ENCODE measurements at regions not wholly inside any gene's neighbourhood (a gene's known extent, or its start where the extent isn't known, plus 50 kb on each side); places are given as distances from the start of the nearest gene placed in this dataset.

DNA sequence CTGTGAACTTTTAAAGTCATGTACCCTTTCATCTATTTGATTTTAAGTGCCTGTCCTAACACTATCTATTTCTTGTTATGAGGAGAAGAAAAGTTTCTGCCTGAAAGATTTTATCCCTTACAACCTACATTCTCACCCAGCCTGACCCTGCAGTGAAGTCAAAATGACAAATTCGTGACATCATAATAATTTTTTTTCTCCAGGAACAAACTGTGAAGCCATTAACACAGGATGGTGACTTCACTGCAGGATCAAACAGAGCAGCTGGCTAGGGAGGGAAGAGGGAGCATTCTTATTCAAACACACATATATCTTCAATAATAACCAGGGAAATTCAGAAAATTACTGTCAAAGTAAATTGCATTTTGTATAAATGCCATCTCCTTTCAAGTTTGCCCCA is 147.8 kb upstream of the PRMT6 start:
- H3K4me3 ChIP-seq (ENCODE audit: low read length): no peak overlapping the region
- no peaks in the 10 kb centered on the region for H3K4me1 ChIP-seq (ENCODE audit: control insufficient read depth, low read depth, low read length)
- H3K27ac ChIP-seq (ENCODE audit: low read length): no peak overlapping the region
- no peaks in the 10 kb centered on the region for H3K36me3 ChIP-seq (ENCODE audit: control insufficient read depth, low read depth, low read length)
- H3K27me3 ChIP-seq (ENCODE audit: control insufficient read depth, insufficient read depth, low read length): no peaks in the 10 kb centered on the region
- H3K9me3 ChIP-seq (ENCODE audit: control insufficient read depth, low read depth, low read length): no peaks in the 10 kb centered on the region
- no peak overlapping the region for H3K9ac ChIP-seq (ENCODE audit: low read length)

DNA sequence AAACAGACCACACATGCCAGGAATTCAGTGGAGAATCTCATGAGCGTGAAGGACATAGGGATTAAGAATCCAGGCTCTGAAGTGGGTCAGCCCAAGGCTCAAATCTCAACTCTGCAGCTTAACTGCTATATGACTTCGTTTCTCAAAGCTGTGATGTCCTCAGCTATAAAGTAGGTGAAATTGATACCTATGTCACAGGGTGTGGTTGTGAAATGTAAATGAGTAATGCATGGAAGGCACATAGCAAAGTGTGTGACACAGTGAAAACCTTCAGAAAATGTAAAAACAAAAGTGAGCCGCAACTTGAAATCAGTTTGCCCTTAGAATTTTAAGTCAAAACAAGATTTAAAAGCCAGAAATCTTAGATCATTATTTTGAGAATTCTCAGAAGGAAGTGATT is 145.7 kb upstream of the PRMT6 start:
- H3K36me3 ChIP-seq (ENCODE audit: control insufficient read depth, low read depth, low read length): no peaks in the 10 kb centered on the region
- H3K27me3 ChIP-seq (ENCODE audit: control insufficient read depth, insufficient read depth, low read length): no peaks in the 10 kb centered on the region
- H3K9me3 ChIP-seq (ENCODE audit: control insufficient read depth, low read depth, low read length): no peaks in the 10 kb centered on the region
- no peak overlapping the region for H3K4me3 ChIP-seq (ENCODE audit: low read length)
- H3K4me1 ChIP-seq (ENCODE audit: control insufficient read depth, low read depth, low read length): no peaks in the 10 kb centered on the region
- no peak overlapping the region for H3K9ac ChIP-seq (ENCODE audit: low read length)
- H3K27ac ChIP-seq (ENCODE audit: low read length): no peak overlapping the region

GRCh38 chr1:106912131-106912530 is 144.3 kb upstream of the PRMT6 start:
- no peaks in the 10 kb centered on the region for H3K36me3 ChIP-seq (ENCODE audit: control insufficient read depth, low read depth, low read length)
- no peak overlapping the region for H3K27ac ChIP-seq (ENCODE audit: low read length)

DNA sequence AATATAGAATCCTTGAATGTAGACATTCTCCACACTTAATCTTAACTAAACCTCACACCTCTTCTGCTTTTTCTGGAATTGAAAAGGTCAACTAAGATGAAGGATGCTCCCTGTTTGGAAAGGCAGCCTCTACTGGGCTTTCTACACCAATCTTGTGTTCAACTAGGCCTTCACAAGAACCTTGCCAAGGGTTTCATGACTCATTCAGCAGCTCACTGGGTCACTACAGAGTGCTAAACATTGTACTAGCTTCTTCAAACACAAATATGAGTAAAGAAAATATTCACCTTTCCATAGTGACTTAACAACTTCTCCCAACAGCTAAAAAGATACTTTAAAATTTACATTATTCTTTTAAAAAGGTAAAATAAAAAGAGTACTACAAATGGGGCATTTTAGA is 135.3 kb upstream of the PRMT6 start:
- H3K4me3 ChIP-seq (ENCODE audit: low read length): no peak overlapping the region
- no peaks in the 10 kb centered on the region for H3K36me3 ChIP-seq (ENCODE audit: control insufficient read depth, low read depth, low read length)
- no peaks in the 10 kb centered on the region for H3K9me3 ChIP-seq (ENCODE audit: control insufficient read depth, low read depth, low read length)
- peaks cover 7% of the 10 kb centered on the region for H3K4me1 ChIP-seq (ENCODE audit: control insufficient read depth, low read depth, low read length)
- no peak overlapping the region for H3K9ac ChIP-seq (ENCODE audit: low read length)
- no peak overlapping the region for H3K27ac ChIP-seq (ENCODE audit: low read length)
- H3K27me3 ChIP-seq (ENCODE audit: control insufficient read depth, insufficient read depth, low read length): no peaks in the 10 kb centered on the region

More at GRCh38 chr1:106912131-106912530, 144.3 kb upstream of the PRMT6 start:
- H3K4me3 ChIP-seq (ENCODE audit: low read length): no peak overlapping the region
- no peaks in the 10 kb centered on the region for H3K9me3 ChIP-seq (ENCODE audit: control insufficient read depth, low read depth, low read length)
- no peaks in the 10 kb centered on the region for H3K4me1 ChIP-seq (ENCODE audit: control insufficient read depth, low read depth, low read length)
- H3K27me3 ChIP-seq (ENCODE audit: control insufficient read depth, insufficient read depth, low read length): no peaks in the 10 kb centered on the region
- no peak overlapping the region for H3K9ac ChIP-seq (ENCODE audit: low read length)

DNA sequence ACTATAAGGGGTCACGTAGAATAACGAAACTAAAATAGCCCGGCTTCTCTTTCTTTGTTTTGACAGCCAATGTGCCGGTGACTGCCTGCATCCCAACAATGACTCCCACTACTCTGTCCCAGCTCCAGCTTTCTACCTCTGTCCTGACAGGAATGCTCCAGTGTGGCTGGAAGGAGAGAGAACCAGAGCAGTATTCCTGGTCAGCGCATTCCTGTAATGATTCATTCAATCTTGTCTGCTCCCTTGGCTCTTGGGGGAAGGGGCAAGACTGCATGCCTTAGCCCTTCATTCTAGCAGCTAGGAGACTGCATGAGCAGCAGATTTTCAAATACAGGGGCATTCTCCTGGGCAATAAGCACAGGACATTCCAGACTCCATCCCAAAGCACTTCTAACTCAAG is 132.1 kb upstream of the PRMT6 start:
- Histone ChIP-seq H3K4me3 (ENCODE audit: low read length) (no peak overlapping the region), H3K27ac (ENCODE audit: low read length) (no peak overlapping the region), H3K27me3 (ENCODE audit: control insufficient read depth, insufficient read depth, low read length) (no peaks in the 10 kb centered on the region), H3K36me3 (ENCODE audit: control insufficient read depth, low read depth, low read length) (no peaks in the 10 kb centered on the region), H3K9me3 (ENCODE audit: control insufficient read depth, low read depth, low read length) (no peaks in the 10 kb centered on the region), H3K4me1 (ENCODE audit: control insufficient read depth, low read depth, low read length) (peaks cover 7% of the 10 kb centered on the region), H3K9ac (ENCODE audit: low read length) (peak overlapping the region; percentile 17)

DNA sequence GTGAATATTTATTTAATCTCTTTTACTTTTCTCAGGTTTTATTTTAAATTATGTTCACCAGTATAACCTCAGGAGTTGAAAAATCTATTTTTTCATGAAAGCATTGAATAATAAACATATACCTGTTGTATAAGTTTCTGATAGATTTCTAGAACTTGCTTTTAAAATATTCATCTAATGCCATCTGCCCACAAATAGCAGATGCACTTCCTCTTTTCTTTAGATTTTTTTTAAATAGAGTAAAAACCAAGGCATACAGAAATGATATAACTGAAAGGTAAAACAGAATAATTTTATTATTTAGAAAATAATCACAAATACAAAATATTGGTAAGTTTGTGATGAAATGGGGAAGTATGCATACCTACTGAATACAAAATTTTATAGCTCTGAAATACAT is 130.7 kb upstream of the PRMT6 start:
- H3K27ac ChIP-seq (ENCODE audit: low read length): no peak overlapping the region
- H3K4me3 ChIP-seq (ENCODE audit: low read length): no peak overlapping the region
- H3K9ac ChIP-seq (ENCODE audit: low read length): no peak overlapping the region
- H3K36me3 ChIP-seq (ENCODE audit: control insufficient read depth, low read depth, low read length): no peaks in the 10 kb centered on the region
- H3K27me3 ChIP-seq (ENCODE audit: control insufficient read depth, insufficient read depth, low read length): no peaks in the 10 kb centered on the region
- no peaks in the 10 kb centered on the region for H3K9me3 ChIP-seq (ENCODE audit: control insufficient read depth, low read depth, low read length)
- H3K4me1 ChIP-seq (ENCODE audit: control insufficient read depth, low read depth, low read length): peaks cover 7% of the 10 kb centered on the region

GRCh38 chr1:106926803-106927582 is 129.5 kb upstream of the PRMT6 start:
- no peak overlapping the region for H3K27ac ChIP-seq (ENCODE audit: low read length)

DNA sequence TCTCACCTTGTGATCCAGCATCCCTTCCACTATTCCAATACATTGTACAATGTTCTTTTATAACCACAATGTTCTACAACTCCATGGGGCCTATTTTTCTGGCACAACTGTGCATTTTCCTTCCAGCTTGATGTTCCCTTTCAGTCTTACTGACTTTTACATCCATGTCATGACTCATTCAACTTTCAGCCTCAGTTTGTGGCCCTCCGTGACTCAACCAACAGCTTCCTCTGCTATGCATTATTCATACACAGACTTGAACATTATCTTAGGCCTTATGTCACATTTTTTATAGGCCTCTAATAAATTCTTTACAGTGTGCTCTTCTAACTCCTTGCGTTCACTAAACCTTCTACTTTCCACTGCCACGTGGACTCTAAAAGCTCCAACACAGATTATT is 119.4 kb upstream of the PRMT6 start:
- Histone ChIP-seq H3K27me3 (ENCODE audit: control insufficient read depth, insufficient read depth, low read length) (no peaks in the 10 kb centered on the region), H3K4me3 (ENCODE audit: low read length) (no peak overlapping the region), H3K9ac (ENCODE audit: low read length) (no peak overlapping the region), H3K27ac (ENCODE audit: low read length) (no peak overlapping the region), H3K4me1 (ENCODE audit: control insufficient read depth, low read depth, low read length) (peaks cover 4% of the 10 kb centered on the region), H3K36me3 (ENCODE audit: control insufficient read depth, low read depth, low read length) (no peaks in the 10 kb centered on the region), H3K9me3 (ENCODE audit: control insufficient read depth, low read depth, low read length) (no peaks in the 10 kb centered on the region)

More at GRCh38 chr1:106926803-106927582, 129.5 kb upstream of the PRMT6 start:
- H3K4me3 ChIP-seq (ENCODE audit: low read length): no peak overlapping the region
- no peak overlapping the region for H3K9ac ChIP-seq (ENCODE audit: low read length)
- H3K36me3 ChIP-seq (ENCODE audit: control insufficient read depth, low read depth, low read length): no peaks in the 10 kb centered on the region
- peaks cover 7% of the 10 kb centered on the region for H3K4me1 ChIP-seq (ENCODE audit: control insufficient read depth, low read depth, low read length)
- H3K27me3 ChIP-seq (ENCODE audit: control insufficient read depth, insufficient read depth, low read length): no peaks in the 10 kb centered on the region
- no peaks in the 10 kb centered on the region for H3K9me3 ChIP-seq (ENCODE audit: control insufficient read depth, low read depth, low read length)

GRCh38 chr1:106944721-106945120 is 111.8 kb upstream of the PRMT6 start:
- H3K9me3 ChIP-seq (ENCODE audit: control insufficient read depth, low read depth, low read length): no peaks in the 10 kb centered on the region
- H3K4me3 ChIP-seq (ENCODE audit: low read length): no peak overlapping the region
- H3K4me1 ChIP-seq (ENCODE audit: control insufficient read depth, low read depth, low read length): peaks cover 4% of the 10 kb centered on the region
- H3K9ac ChIP-seq (ENCODE audit: low read length): no peak overlapping the region
- no peaks in the 10 kb centered on the region for H3K27me3 ChIP-seq (ENCODE audit: control insufficient read depth, insufficient read depth, low read length)
- H3K36me3 ChIP-seq (ENCODE audit: control insufficient read depth, low read depth, low read length): no peaks in the 10 kb centered on the region
- no peak overlapping the region for H3K27ac ChIP-seq (ENCODE audit: low read length)

- no peak overlapping the region for H3K27ac ChIP-seq (ENCODE audit: low read length)
- H3K4me1 ChIP-seq (ENCODE audit: control insufficient read depth, low read depth, low read length): peaks cover 11% of the 10 kb centered on the region
- no peak overlapping the region for H3K4me3 ChIP-seq (ENCODE audit: low read length)
- no peaks in the 10 kb centered on the region for H3K27me3 ChIP-seq (ENCODE audit: control insufficient read depth, insufficient read depth, low read length)
- H3K36me3 ChIP-seq (ENCODE audit: control insufficient read depth, low read depth, low read length): no peaks in the 10 kb centered on the region
- no peak overlapping the region for H3K9ac ChIP-seq (ENCODE audit: low read length)
- no peaks in the 10 kb centered on the region for H3K9me3 ChIP-seq (ENCODE audit: control insufficient read depth, low read depth, low read length)
These were observed 103.7 kb upstream of the PRMT6 start for GRCh38 chr1:106952776-106953175.

DNA sequence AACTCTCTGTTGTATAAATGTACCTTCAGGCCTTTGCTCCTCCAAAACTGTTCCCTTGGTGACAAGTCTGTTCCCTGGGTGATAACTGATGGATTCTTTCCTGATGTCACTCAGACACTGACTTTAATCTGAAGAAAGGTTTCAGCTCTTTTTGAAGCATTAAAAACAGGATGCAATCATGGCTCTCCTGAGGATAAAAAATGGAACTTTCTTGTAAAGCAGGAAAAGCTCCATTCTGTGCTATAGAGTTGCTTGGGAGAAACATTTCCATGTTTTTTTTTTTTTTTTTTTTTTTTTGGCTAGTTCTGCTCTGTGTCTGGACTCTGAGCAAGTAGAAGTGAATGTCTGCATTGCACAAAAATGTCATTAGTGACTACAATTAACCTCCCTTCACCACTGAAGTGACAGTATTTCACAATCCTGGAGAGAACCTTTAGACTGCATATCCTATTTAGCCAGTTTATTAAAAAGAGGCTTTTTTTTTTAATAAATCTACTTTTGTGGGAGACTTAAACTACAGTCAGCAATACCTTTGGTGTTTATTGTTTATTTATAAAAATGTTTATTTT is 101.7 kb upstream of the PRMT6 start:
- peaks cover 11% of the 10 kb centered on the region for H3K4me1 ChIP-seq (ENCODE audit: control insufficient read depth, low read depth, low read length)
- no peak overlapping the region for H3K27ac ChIP-seq (ENCODE audit: low read length)
- H3K4me3 ChIP-seq (ENCODE audit: low read length): no peak overlapping the region
- H3K9ac ChIP-seq (ENCODE audit: low read length): no peak overlapping the region
- no peaks in the 10 kb centered on the region for H3K27me3 ChIP-seq (ENCODE audit: control insufficient read depth, insufficient read depth, low read length)
- no peaks in the 10 kb centered on the region for H3K36me3 ChIP-seq (ENCODE audit: control insufficient read depth, low read depth, low read length)
- no peaks in the 10 kb centered on the region for H3K9me3 ChIP-seq (ENCODE audit: control insufficient read depth, low read depth, low read length)

GRCh38 chr1:106956721-106957120 is 99.8 kb upstream of the PRMT6 start:
- no peak overlapping the region for H3K27ac ChIP-seq (ENCODE audit: low read length)
- no peaks in the 10 kb centered on the region for H3K36me3 ChIP-seq (ENCODE audit: control insufficient read depth, low read depth, low read length)
- no peaks in the 10 kb centered on the region for H3K9me3 ChIP-seq (ENCODE audit: control insufficient read depth, low read depth, low read length)
- peaks cover 13% of the 10 kb centered on the region for H3K4me1 ChIP-seq (ENCODE audit: control insufficient read depth, low read depth, low read length)
- no peaks in the 10 kb centered on the region for H3K27me3 ChIP-seq (ENCODE audit: control insufficient read depth, insufficient read depth, low read length)
- no peak overlapping the region for H3K4me3 ChIP-seq (ENCODE audit: low read length)
- no peak overlapping the region for H3K9ac ChIP-seq (ENCODE audit: low read length)

All from iPS-18a (cell line).